HUES64 (cell line): ENCODE measurements at regions not wholly inside any gene's neighbourhood (a gene's known extent, or its start where the extent isn't known, plus 50 kb on each side); places are given as distances from the start of the nearest gene placed in this dataset.

Source experiments
- H3K27ac ChIP-seq: 2 replicates; pipeline ENCODE4 v1.7.0; 2013; ENCODE audit warnings: low read depth, low read length, inconsistent platforms
- H3K27me3 ChIP-seq: 2 replicates; pipeline ENCODE4 v1.6.1; 2013; ENCODE audit warnings: mild to moderate bottlenecking, low read length; ENCODE audit not compliant: insufficient read depth
- H3K36me3 ChIP-seq: 2 replicates; pipeline ENCODE4 v1.6.1; 2013; ENCODE audit warnings: mild to moderate bottlenecking, low read length; ENCODE audit not compliant: insufficient read depth
- H3K4me1 ChIP-seq: 2 replicates; pipeline ENCODE4 v1.6.1; 2013; ENCODE audit warnings: mild to moderate bottlenecking, low read length, moderate library complexity; ENCODE audit not compliant: insufficient read depth
- H3K4me3 ChIP-seq: 2 replicates; pipeline ENCODE4 v1.5.1; 2013; ENCODE audit warnings: mild to moderate bottlenecking, low read length, moderate library complexity
- H3K9ac ChIP-seq: 2 replicates; pipeline ENCODE4 v1.6.1; 2013; ENCODE audit warnings: mild to moderate bottlenecking, low read depth, low read length
- H3K9me3 ChIP-seq: 2 replicates; pipeline ENCODE4 v1.6.1; 2013; ENCODE audit warnings: low read depth, low read length; ENCODE audit not compliant: insufficient read depth
- WGBS: fragments of 150-250, 120-280 bp; methylation state at CpG from one replicate; pipeline ENCODE4 v1.1.7; 2013; ENCODE audit warnings: missing lambda C conversion rate; 5-methylcytosine and 5-hydroxymethylcytosine counted together

GRCh38 chr1:208445758-208446203 lies 201.6 kb upstream of the PLXNA2 start:
- Histone ChIP-seq H3K4me1 (peaks cover 11% of the 10 kb centered on the region), H3K27ac (no peak overlapping the region), H3K4me3 (no peak overlapping the region), H3K36me3 (no peaks in the 10 kb centered on the region), H3K27me3 (no peaks in the 10 kb centered on the region), H3K9me3 (0 out of 2 replicates have a peak, but pooled peaks cover 3% of the 10 kb centered on the region), H3K9ac (no peak overlapping the region)
- 88% methylated on average over 7 of the region's 7 CpGs for WGBS

GRCh38 chr1:208446271-208446691 lies 202.1 kb upstream of the PLXNA2 start:
- 0 out of 2 replicates have a peak, but pooled peaks cover 3% of the 10 kb centered on the region for H3K9me3 ChIP-seq
- WGBS, result 92% methylated on average over 5 of the region's 5 CpGs
- H3K27me3 ChIP-seq, result no peaks in the 10 kb centered on the region
- H3K27ac ChIP-seq, result no peak overlapping the region
- H3K36me3 ChIP-seq, result no peaks in the 10 kb centered on the region
- H3K4me1 ChIP-seq, result peaks cover 11% of the 10 kb centered on the region
- no peak overlapping the region for H3K4me3 ChIP-seq
- H3K9ac ChIP-seq, result no peak overlapping the region

- Histone ChIP-seq H3K36me3 (no peaks in the 10 kb centered on the region), H3K4me3 (no peak overlapping the region), H3K27ac (no peak overlapping the region), H3K9me3 (0 out of 2 replicates have a peak, but pooled peaks cover 3% of the 10 kb centered on the region), H3K27me3 (no peaks in the 10 kb centered on the region), H3K4me1 (peaks cover 11% of the 10 kb centered on the region), H3K9ac (no peak overlapping the region)
- WGBS, result 80% methylated on average over 4 of the region's 4 CpGs
Observed at GRCh38 chr1:208448425-208448824, 204.2 kb upstream of the PLXNA2 start.

- H3K27me3 ChIP-seq, result no peaks in the 10 kb centered on the region
- H3K9ac ChIP-seq, result no peak overlapping the region
- no peak overlapping the region for H3K4me3 ChIP-seq
- H3K27ac ChIP-seq, result no peak overlapping the region
- 97% methylated on average over 7 of the region's 7 CpGs for WGBS
- H3K36me3 ChIP-seq, result no peaks in the 10 kb centered on the region
- H3K9me3 ChIP-seq, result no peaks in the 10 kb centered on the region
- peaks cover 11% of the 10 kb centered on the region for H3K4me1 ChIP-seq
Observed at GRCh38 chr1:208449951-208450350, 205.8 kb upstream of the PLXNA2 start.

- Histone ChIP-seq H3K27ac (no peak overlapping the region), H3K36me3 (no peaks in the 10 kb centered on the region), H3K9ac (no peak overlapping the region), H3K4me3 (no peak overlapping the region), H3K9me3 (no peaks in the 10 kb centered on the region), H3K27me3 (no peaks in the 10 kb centered on the region), H3K4me1 (peaks cover 12% of the 10 kb centered on the region)
- WGBS, result 93% methylated on average over 10 of the region's 10 CpGs
Observed at GRCh38 chr1:208450958-208451357, 206.8 kb upstream of the PLXNA2 start.

- Histone ChIP-seq H3K4me3 (no peak overlapping the region), H3K4me1 (peaks cover 3% of the 10 kb centered on the region; the same call in 1 of the 2 replicates), H3K9ac (no peak overlapping the region), H3K36me3 (no peaks in the 10 kb centered on the region), H3K27me3 (no peaks in the 10 kb centered on the region), H3K27ac (no peak overlapping the region), H3K9me3 (no peaks in the 10 kb centered on the region)
- 20% methylated on average over 1 of the region's 3 CpGs for WGBS
Observed at GRCh38 chr1:208455821-208456220, 211.6 kb upstream of the PLXNA2 start.

GRCh38 chr1:208456487-208456886 lies 212.3 kb upstream of the PLXNA2 start:
- Histone ChIP-seq H3K9me3 (no peaks in the 10 kb centered on the region), H3K9ac (no peak overlapping the region), H3K4me3 (no peak overlapping the region), H3K36me3 (no peaks in the 10 kb centered on the region), H3K27me3 (no peaks in the 10 kb centered on the region), H3K27ac (no peak overlapping the region), H3K4me1 (peaks cover 3% of the 10 kb centered on the region; the same call in 1 of the 2 replicates)
- 63% methylated on average over 1 of the region's 2 CpGs for WGBS

- no peak overlapping the region for H3K4me3 ChIP-seq
- H3K27ac ChIP-seq, result no peak overlapping the region
- 0 out of 2 replicates have a peak, but pooled peaks cover 3% of the 10 kb centered on the region for H3K4me1 ChIP-seq
- no peaks in the 10 kb centered on the region for H3K27me3 ChIP-seq
- 91% methylated on average over 3 of the region's 3 CpGs for WGBS
- no peaks in the 10 kb centered on the region for H3K36me3 ChIP-seq
- H3K9me3 ChIP-seq, result no peaks in the 10 kb centered on the region
- H3K9ac ChIP-seq, result no peak overlapping the region
Observed at GRCh38 chr1:208460823-208461222, 216.6 kb upstream of the PLXNA2 start.

GRCh38 chr1:208461680-208462079 lies 217.5 kb upstream of the PLXNA2 start:
- Histone ChIP-seq H3K4me3 (no peak overlapping the region), H3K27ac (no peak overlapping the region), H3K9ac (no peak overlapping the region), H3K27me3 (no peaks in the 10 kb centered on the region), H3K36me3 (no peaks in the 10 kb centered on the region), H3K4me1 (no peaks in the 10 kb centered on the region), H3K9me3 (no peaks in the 10 kb centered on the region)
- 94% methylated on average over 4 of the region's 4 CpGs for WGBS

- Histone ChIP-seq H3K27ac (no peak overlapping the region), H3K4me3 (no peak overlapping the region), H3K27me3 (no peaks in the 10 kb centered on the region), H3K4me1 (no peaks in the 10 kb centered on the region), H3K9me3 (no peaks in the 10 kb centered on the region), H3K9ac (no peak overlapping the region), H3K36me3 (no peaks in the 10 kb centered on the region)
- 92% methylated on average over 6 of the region's 6 CpGs for WGBS
Observed at GRCh38 chr1:208462761-208463160, 218.6 kb upstream of the PLXNA2 start.

GRCh38 chr1:208465266-208465665 lies 221.1 kb upstream of the PLXNA2 start:
- no peak overlapping the region for H3K27ac ChIP-seq
- no peaks in the 10 kb centered on the region for H3K27me3 ChIP-seq
- 93% methylated on average over 3 of the region's 3 CpGs for WGBS
- H3K4me3 ChIP-seq, result no peak overlapping the region
- no peaks in the 10 kb centered on the region for H3K36me3 ChIP-seq
- no peaks in the 10 kb centered on the region for H3K9me3 ChIP-seq
- H3K4me1 ChIP-seq, result no peaks in the 10 kb centered on the region
- no peak overlapping the region for H3K9ac ChIP-seq
